HG02840 (cell line): ENCODE measurements at regions not wholly inside any gene's neighbourhood (a gene's known extent, or its start where the extent isn't known, plus 50 kb on each side); places are given as distances from the start of the nearest gene placed in this dataset.

Experiments
- ATAC-seq: cut with Tn5 transposase; IDR thresholded peaks from one replicate; pipeline ENCODE4 v1.9.1; 2021; ENCODE audit warnings: mild to moderate bottlenecking, moderate library complexity, moderate number of reproducible peaks; ENCODE audit not compliant: unreplicated experiment, low FRiP score

- no peak for ATAC-seq
Measured at GRCh38 chr15:96561593-96561992, 231.1 kb downstream of the NR2F2 start.

GRCh38 chr15:96564546-96564945 is 234.0 kb downstream of the NR2F2 start:
- ATAC-seq, result no peak

DNA sequence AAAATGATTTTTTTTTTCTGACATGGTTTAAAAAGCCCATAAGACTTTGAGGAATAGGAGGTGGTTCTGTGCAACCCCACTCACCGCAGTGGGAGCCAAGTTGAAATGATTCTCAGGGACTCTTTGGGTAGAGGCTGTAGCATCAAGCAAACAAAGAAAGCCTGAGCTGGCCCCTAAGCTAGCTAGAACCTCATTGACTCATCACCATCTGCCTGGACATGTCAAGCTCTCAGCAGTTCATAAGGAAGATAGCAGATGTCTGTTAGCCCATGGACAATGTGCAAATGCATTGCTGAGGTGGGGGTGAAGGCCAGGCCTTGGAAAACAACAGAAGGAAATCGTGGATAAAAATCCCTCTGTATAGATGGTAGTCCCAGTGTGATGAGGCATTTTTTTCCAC is 234.8 kb downstream of the NR2F2 start:
- no peak for ATAC-seq

GRCh38 chr15:96574782-96575181 is 244.3 kb downstream of the NR2F2 start:
- no peak for ATAC-seq

- ATAC-seq, result no peak
Measured at GRCh38 chr15:96576596-96576995, 246.1 kb downstream of the NR2F2 start.

GRCh38 chr15:96578393-96578792 is 247.9 kb downstream of the NR2F2 start:
- no peak for ATAC-seq

DNA sequence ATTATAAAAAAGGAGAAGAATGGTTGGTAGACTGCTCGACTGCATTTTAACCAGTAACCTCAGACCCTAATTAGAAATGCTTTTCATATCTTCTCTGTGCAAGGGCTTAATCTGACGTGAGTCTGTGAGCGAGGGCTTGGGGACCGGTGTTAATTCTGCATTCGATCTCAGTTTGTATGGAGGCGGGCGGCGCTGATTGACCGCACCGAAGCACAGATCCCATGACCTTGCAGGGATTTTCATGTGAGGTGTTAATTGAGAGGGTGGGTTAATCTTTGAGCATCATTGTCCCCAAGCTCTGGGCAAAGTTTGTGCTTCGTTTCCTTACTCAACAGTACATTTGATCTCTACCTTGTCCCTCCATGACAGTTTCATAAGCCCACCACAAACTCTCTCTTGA is 250.9 kb downstream of the NR2F2 start:
- ATAC-seq, result no peak

- no peak for ATAC-seq
Measured at GRCh38 chr15:96582473-96582872, 252.0 kb downstream of the NR2F2 start.

DNA sequence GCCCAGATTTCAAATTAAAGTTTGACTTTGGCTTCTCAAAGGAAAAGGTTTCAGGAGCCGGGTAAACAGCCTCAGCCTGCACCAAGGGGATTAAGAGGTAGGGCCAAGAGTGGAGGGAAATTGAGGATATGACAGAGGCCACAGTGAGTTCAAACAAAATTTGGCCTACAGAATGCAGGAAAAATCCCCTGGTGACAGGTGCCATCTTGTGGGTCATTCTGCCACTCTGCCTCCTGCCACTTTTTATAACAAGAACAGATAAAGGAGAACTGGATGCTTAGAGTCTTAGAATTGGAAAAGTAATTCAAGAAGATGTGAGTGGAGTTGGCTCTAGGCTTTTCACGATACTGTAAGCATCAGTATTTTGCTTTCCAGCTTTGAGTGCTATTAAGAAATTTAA is 253.2 kb downstream of the NR2F2 start:
- ATAC-seq, result no peak

- no peak for ATAC-seq
Measured at GRCh38 chr15:96585484-96586386, 255.2 kb downstream of the NR2F2 start.

GRCh38 chr15:96586901-96587300 is 256.4 kb downstream of the NR2F2 start:
- ATAC-seq, result no peak

DNA sequence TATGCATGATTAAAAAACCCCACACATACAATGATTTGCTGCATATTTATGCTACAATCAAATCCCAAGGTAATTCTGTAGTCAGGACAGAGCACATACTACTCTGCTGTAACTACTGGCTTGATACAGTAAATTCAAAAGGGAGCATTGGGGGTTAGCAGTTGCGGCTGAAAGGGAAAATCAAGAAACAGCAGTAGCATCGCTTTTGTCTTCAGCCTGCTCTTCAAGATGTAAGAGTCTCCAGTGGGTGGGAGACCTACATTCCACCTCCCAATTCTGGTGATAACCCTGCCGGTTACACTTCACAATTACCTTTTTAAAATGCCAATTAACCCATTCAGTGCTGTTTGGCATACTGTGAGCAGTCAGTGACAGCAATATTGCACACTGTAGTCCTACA is 259.4 kb downstream of the NR2F2 start:
- no peak for ATAC-seq

DNA sequence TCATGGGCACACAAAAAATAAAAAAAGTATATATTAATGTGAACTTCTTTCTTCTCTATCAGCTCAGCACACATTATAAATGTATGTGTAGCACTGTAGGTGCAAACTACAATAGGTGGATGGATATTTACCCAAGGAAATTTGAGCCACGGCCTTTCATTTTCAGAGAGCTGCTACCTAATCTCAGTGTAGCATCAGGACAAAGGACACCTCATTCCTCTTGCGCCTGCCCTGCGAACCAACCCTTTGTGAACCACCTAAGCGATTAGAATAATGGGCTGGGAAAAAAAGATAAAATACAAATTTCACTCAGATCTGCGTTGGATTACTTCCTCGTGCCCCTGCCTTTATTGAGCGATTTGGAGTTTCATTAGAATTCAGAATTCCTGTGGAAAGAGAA is 263.2 kb downstream of the NR2F2 start:
- ATAC-seq, result no peak

- ATAC-seq, result no peak
Measured at GRCh38 chr15:96595951-96596350, 265.5 kb downstream of the NR2F2 start.

- ATAC-seq, result no peak
Measured at GRCh38 chr15:96598514-96598913, 268.0 kb downstream of the NR2F2 start.

GRCh38 chr15:96599268-96599667 is 268.8 kb downstream of the NR2F2 start:
- ATAC-seq, result no peak

DNA sequence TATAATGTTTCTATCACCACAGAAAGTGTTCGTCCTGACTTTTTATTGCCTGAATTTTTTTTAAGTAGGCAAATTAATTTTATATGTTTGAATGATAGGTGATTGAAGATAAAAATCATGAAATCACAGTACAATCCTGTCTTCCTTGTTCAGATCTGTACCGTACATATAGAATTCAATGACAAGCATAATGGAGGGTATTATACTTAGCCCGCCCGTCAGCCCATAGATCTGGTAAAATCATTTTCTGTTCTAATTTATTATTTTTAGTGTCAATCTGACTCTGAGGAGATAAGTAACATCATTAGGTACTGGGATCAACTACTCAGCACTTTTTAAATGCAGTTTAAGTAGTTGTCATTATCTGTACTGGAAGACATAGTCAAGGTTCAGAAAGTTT is 269.9 kb downstream of the NR2F2 start:
- no peak for ATAC-seq

DNA sequence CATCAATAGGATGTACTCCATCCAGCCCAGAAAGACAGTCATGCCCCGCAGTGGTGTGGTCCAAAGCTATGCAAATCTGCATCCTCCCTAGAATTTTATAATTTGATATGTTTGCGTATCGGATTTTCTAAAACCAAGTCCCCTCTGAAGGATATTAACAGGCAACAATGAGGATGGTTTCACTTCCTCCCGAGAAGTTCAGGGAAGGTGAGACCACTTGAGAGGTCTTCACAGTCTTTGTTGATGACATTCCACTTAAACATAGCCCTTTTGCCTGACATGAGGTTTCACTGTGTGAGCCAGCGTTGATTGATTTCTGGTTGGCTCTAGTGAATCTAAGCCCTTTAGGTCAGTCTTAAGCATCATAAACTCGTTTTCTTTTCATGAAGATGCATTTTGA is 276.1 kb downstream of the NR2F2 start:
- ATAC-seq, result no peak

- ATAC-seq, result no peak
Measured at GRCh38 chr15:96610757-96611156, 280.3 kb downstream of the NR2F2 start.

DNA sequence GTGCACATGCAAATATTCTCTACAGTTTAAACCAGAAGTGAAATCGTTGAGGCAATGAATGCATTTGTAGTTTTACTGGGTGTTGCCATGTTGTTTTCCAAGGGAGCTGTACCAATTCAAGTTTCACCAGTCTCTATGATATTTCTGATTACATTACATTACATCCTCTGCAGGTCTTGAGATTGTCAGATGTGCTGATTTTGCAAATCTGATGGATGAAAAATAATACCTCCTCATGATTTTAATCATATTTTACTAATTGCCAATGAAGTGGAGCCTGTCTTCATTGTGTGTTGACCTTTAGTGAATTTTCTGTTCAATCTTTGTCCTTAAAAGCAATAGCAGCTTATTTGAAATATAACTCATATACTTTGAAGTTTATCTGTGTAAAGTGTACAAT is 282.4 kb downstream of the NR2F2 start:
- no peak for ATAC-seq

- no peak for ATAC-seq
Measured at GRCh38 chr15:96619174-96619573, 288.7 kb downstream of the NR2F2 start.

DNA sequence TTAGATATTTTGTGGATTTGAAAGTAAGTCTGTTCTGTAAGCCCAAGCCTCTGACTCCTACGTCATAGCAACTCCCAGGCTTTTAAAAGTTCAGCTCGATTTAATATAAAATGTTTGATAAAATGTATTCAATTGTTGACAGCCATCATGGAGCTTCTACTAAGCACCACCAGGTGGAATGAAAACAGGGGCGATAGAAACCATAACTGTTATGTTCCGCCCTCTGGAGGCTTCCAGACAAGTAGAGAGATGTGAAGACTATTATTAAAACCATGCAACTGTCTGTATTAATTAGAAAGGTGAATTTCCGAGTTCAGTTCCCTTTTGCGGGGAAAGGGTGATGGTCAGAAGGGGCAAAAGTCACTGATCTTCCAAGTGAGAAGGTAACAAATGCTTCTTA is 292.2 kb downstream of the NR2F2 start:
- no peak for ATAC-seq
